Transverse colon (tissue), 4 donors: ENCODE measurements at regions not wholly inside any gene's neighbourhood (a gene's known extent, or its start where the extent isn't known, plus 50 kb on each side); places are given as distances from the start of the nearest gene placed in this dataset.

Experiments used
- DNase-seq: peaks from one replicate; pipeline ENCODE4 v3.0.0-alpha.2; 2019
- H3K27ac ChIP-seq, 4 donors: fragments of 200-600 bp; sonication (generic); 2 replicates each; pipeline ENCODE4 v1.5.1; 2016 to 2018; ENCODE audit warnings: inconsistent platforms in 4 of 4
- H3K27me3 ChIP-seq: fragments of 200-600 bp; sonication (generic); 2 replicates; pipeline ENCODE4 v1.5.1; 2017; ENCODE audit warnings: inconsistent platforms
- H3K36me3 ChIP-seq, 4 donors: fragments of 200-600 bp; sonication (generic); 2 replicates each; pipeline ENCODE4 v1.5.1; 2017 to 2019; ENCODE audit warnings: inconsistent platforms in 4 of 4
- H3K4me1 ChIP-seq, 4 donors: fragments of 200-600 bp; sonication (generic); 2 replicates each; pipeline ENCODE4 v1.5.1; 2017 to 2020; ENCODE audit warnings: inconsistent platforms in 4 of 4
- H3K4me3 ChIP-seq, 4 donors: fragments of 200-600 bp; sonication (generic); 1 replicate in 1 of 4; 2 replicates in 3 of 4; pipeline versions ENCODE4 v1.5.1 to v1.6.1; 2017 to 2019; ENCODE audit warnings: inconsistent platforms in 4 of 4
- H3K9me3 ChIP-seq, 2 donors: fragments of 200-600 bp; sonication (generic); 2 replicates each; pipeline ENCODE4 v1.5.1; 2017 to 2019; ENCODE audit warnings: inconsistent platforms in 2 of 2
- CTCF ChIP-seq, 5 experiments: fragments of 200-600 bp in 3 of 5; fragments of 450-650 bp in 2 of 5; sonication (generic) in 3 of 5; IDR thresholded peaks; 1 replicate in 2 of 5; 2 replicates in 3 of 5; pipeline ENCODE4 v1.5.1; 2016 to 2017; ENCODE audit warnings: antibody characterized with exemption in 5 of 5, inconsistent platforms in 3 of 5, mild to moderate bottlenecking in 2 of 5, moderate library complexity in 1 of 5
- EP300 ChIP-seq: sonication (generic); formaldehyde crosslinking; IDR thresholded peaks from one replicate; pipeline ENCODE4 v1.6.1; 2017; ENCODE audit warnings: antibody characterized with exemption, low read depth
- POLR2A ChIP-seq: fragments of 450-650 bp; IDR thresholded peaks from one replicate; pipeline ENCODE4 v1.6.1; 2016; ENCODE audit warnings: antibody characterized with exemption, mild to moderate bottlenecking, moderate library complexity
- POLR2AphosphoS5 ChIP-seq, 3 donors: sonication (generic); formaldehyde crosslinking; IDR thresholded peaks; one replicate each; pipeline ENCODE4 v1.6.1; 2016; ENCODE audit warnings: antibody characterized with exemption in 3 of 3
- WGBS, 2 donors: methylation state at CpG; one replicate each; pipeline ENCODE4 v1.1.5; 2018; ENCODE audit warnings: low coverage in 1 of 2; 5-methylcytosine and 5-hydroxymethylcytosine counted together
- in situ Hi-C, 4 donors: fragments of 200-750 bp; cut with MboI; loops; one replicate each; pipeline versions ENCODE4 v1.15.0 to v1.15.1; 2017; ENCODE audit warnings: low sequenced_read_pairs in 3 of 4, low pct_ligation_motif_present in 1 of 4, low pct_unique_long_range_greater_than_20kb in 1 of 4
- intact Hi-C: fragments of 100-400 bp; cut with DNase I; formaldehyde crosslinking; loops from one replicate; pipeline ENCODE4 v1.15.1; 2023; ENCODE audit warnings: low total_unique reads

GRCh38 chr20:57958050-57958420, 248.2 kb upstream of the PMEPA1 start:
- intact Hi-C loops: no loop called here
- no peaks in the 10 kb centered on the region for H3K27me3 ChIP-seq
- peak overlapping the region in 1 of 4 donors; percentile 46 for H3K27ac ChIP-seq
- no peaks in the 10 kb centered on the region for H3K36me3 ChIP-seq
- H3K4me1 ChIP-seq: no peaks in the 10 kb centered on the region
- no peak overlapping the region for H3K4me3 ChIP-seq
- DNase-seq: no peak
- in situ Hi-C loops: no loop called here
- TF ChIP-seq CTCF (IDR thresholded peaks at IDR 0.05): no peak
- no peak for TF ChIP-seq POLR2AphosphoS5 (IDR thresholded peaks at IDR 0.05)
- TF ChIP-seq EP300: no peak
- 64 to 75% methylated on average over 3 of the region's 3 CpGs for WGBS, 2 donors
- no peaks in the 10 kb centered on the region for H3K9me3 ChIP-seq

GRCh38 chr20:57957411-57958049, 247.7 kb upstream of the PMEPA1 start:
- TF ChIP-seq POLR2A (no peak), POLR2AphosphoS5 (IDR thresholded peaks at IDR 0.05) (no peak), EP300 (no peak), CTCF (IDR thresholded peaks at IDR 0.05) (no peak)
- H3K27ac ChIP-seq: no peak overlapping the region

GRCh38 chr20:57953638-57954037, 243.8 kb upstream of the PMEPA1 start:
- in situ Hi-C loops (no loop called here), intact Hi-C loops (no loop called here)
- Histone ChIP-seq H3K36me3 (no peaks in the 10 kb centered on the region), H3K27me3 (no peaks in the 10 kb centered on the region), H3K4me1 (no peaks in the 10 kb centered on the region), H3K9me3 (no peaks in the 10 kb centered on the region), H3K27ac (no peak overlapping the region), H3K4me3 (no peak overlapping the region)
- 72 to 76% methylated on average over 4 of the region's 4 CpGs for WGBS, 2 donors
- DNase-seq: no peak
- no peak for TF ChIP-seq POLR2A
- TF ChIP-seq CTCF (IDR thresholded peaks at IDR 0.05): no peak
- TF ChIP-seq EP300: no peak
- no peak for TF ChIP-seq POLR2AphosphoS5 (IDR thresholded peaks at IDR 0.05)

More at GRCh38 chr20:57957411-57958049, 247.7 kb upstream of the PMEPA1 start:
- WGBS, 2 donors: 62 to 80% methylated on average over 10 of the region's 10 CpGs
- intact Hi-C loops (no loop called here), in situ Hi-C loops (no loop called here)
- Histone ChIP-seq H3K4me1 (no peaks in the 10 kb centered on the region), H3K9me3 (no peaks in the 10 kb centered on the region), H3K4me3 (no peak overlapping the region), H3K27me3 (no peaks in the 10 kb centered on the region), H3K36me3 (no peaks in the 10 kb centered on the region)
- DNase-seq: no peak

GRCh38 chr20:57952136-57952535, 242.3 kb upstream of the PMEPA1 start:
- no peak overlapping the region for H3K4me3 ChIP-seq
- H3K36me3 ChIP-seq: no peaks in the 10 kb centered on the region
- H3K9me3 ChIP-seq: no peaks in the 10 kb centered on the region
- TF ChIP-seq CTCF (IDR thresholded peaks at IDR 0.05) (no peak), POLR2A (no peak)
- no peaks in the 10 kb centered on the region for H3K4me1 ChIP-seq
- DNase-seq: no peak
- no peaks in the 10 kb centered on the region for H3K27me3 ChIP-seq
- intact Hi-C loops (no loop called here), in situ Hi-C loops (no loop called here)
- 89 to 100% methylated on average over 1 of the region's 1 CpG for WGBS, 2 donors
- H3K27ac ChIP-seq: no peak overlapping the region
